GM12872 (cell line): ENCODE measurements at regions not wholly inside any gene's neighbourhood (a gene's known extent, or its start where the extent isn't known, plus 50 kb on each side); places are given as distances from the start of the nearest gene placed in this dataset.

ENCODE experiments used
- CTCF ChIP-seq: IDR thresholded peaks from 3 replicates; pipeline ENCODE4 v1.5.1; 2011; ENCODE audit warnings: low read depth, mild to moderate bottlenecking, low read length, moderate library complexity; ENCODE audit not compliant: insufficient read depth

- peak; percentile 93 for TF ChIP-seq CTCF
These were observed 130.0 kb upstream of the KCNJ15 start for GRCh38 chr21:38126666-38127303.

GRCh38 chr21:38129711-38130110 is 127.1 kb upstream of the KCNJ15 start:
- no peak for TF ChIP-seq CTCF

GRCh38 chr21:38133240-38133639 is 123.6 kb upstream of the KCNJ15 start:
- TF ChIP-seq CTCF: no peak

- TF ChIP-seq CTCF: no peak
These were observed 122.5 kb upstream of the KCNJ15 start for GRCh38 chr21:38134084-38134873.

- no peak for TF ChIP-seq CTCF
These were observed 120.6 kb upstream of the KCNJ15 start for GRCh38 chr21:38136201-38136600.

GRCh38 chr21:38139380-38140168 is 117.2 kb upstream of the KCNJ15 start:
- TF ChIP-seq CTCF: no peak

GRCh38 chr21:38140207-38140903 is 116.4 kb upstream of the KCNJ15 start:
- TF ChIP-seq CTCF: no peak
